SK-N-SH treated with all-trans-retinoic acid at 6 μM for 48 hours (cell line): ENCODE measurements at regions not wholly inside any gene's neighbourhood (a gene's known extent, or its start where the extent isn't known, plus 50 kb on each side); places are given as distances from the start of the nearest gene placed in this dataset.

Experiments
- ATAC-seq: fragments of 200-7000 bp; cut with Tn5 transposase; 3 replicates; pipeline ENCODE4 v1.9.1; 2020; ENCODE audit warnings: mild to moderate bottlenecking, moderate library complexity
- ARNTL ChIP-seq: fragments of 450-650 bp; formaldehyde crosslinking; IDR thresholded peaks from 2 replicates; pipeline ENCODE4 v1.5.0; 2020; ENCODE audit warnings: low read depth, mild to moderate bottlenecking, moderate library complexity, borderline replicate concordance
- CSDC2 ChIP-seq: fragments of 250-450 bp; sonication (Bioruptor Pico); IDR thresholded peaks from 2 replicates; pipeline ENCODE4 v1.5.0; 2020; ENCODE audit warnings: mild to moderate bottlenecking, moderate library complexity
- CSRNP3 ChIP-seq: fragments of 250-450 bp; sonication (Bioruptor Pico); IDR thresholded peaks from 2 replicates; pipeline ENCODE4 v1.5.1; 2021; ENCODE audit warnings: mild to moderate bottlenecking, moderate library complexity
- ESRRG ChIP-seq: fragments of 250-450 bp; sonication (Bioruptor Pico); IDR thresholded peaks from 2 replicates; pipeline ENCODE4 v1.6.1; 2021; ENCODE audit warnings: mild to moderate bottlenecking
- GLIS3 ChIP-seq: fragments of 250-450 bp; sonication (Bioruptor Pico); IDR thresholded peaks from 2 replicates; pipeline ENCODE4 v1.5.0; 2020; ENCODE audit warnings: mild to moderate bottlenecking, moderate library complexity
- ISL1 ChIP-seq: fragments of 250-450 bp; sonication (Bioruptor Pico); IDR thresholded peaks from 2 replicates; pipeline ENCODE4 v2.1.2; 2022; ENCODE audit warnings: mild to moderate bottlenecking, moderate library complexity
- OSR1 ChIP-seq: fragments of 250-450 bp; sonication (Bioruptor Pico); IDR thresholded peaks from 2 replicates; pipeline ENCODE4 v1.8.0; 2022; ENCODE audit warnings: moderate library complexity, mild to moderate bottlenecking, inconsistent platforms
- PATZ1 ChIP-seq: fragments of 250-450 bp; sonication (Bioruptor Pico); IDR thresholded peaks from 2 replicates; pipeline ENCODE4 v1.8.0; 2020; ENCODE audit warnings: mild to moderate bottlenecking, moderate library complexity, borderline replicate concordance
- POU6F1 ChIP-seq: fragments of 250-450 bp; sonication (Bioruptor Pico); IDR thresholded peaks from 2 replicates; pipeline ENCODE4 v1.8.0; 2021; ENCODE audit warnings: low read depth, mild to moderate bottlenecking, moderate library complexity, borderline replicate concordance
- PPARA ChIP-seq: fragments of 250-450 bp; sonication (Bioruptor Pico); IDR thresholded peaks from 2 replicates; pipeline ENCODE4 v1.5.0; 2020; ENCODE audit warnings: mild to moderate bottlenecking, borderline replicate concordance
- RARB ChIP-seq: fragments of 250-450 bp; sonication (Bioruptor Pico); IDR thresholded peaks from 2 replicates; pipeline ENCODE4 v1.8.0; 2021; ENCODE audit warnings: mild to moderate bottlenecking, moderate library complexity
- SNAI2 ChIP-seq: fragments of 250-450 bp; sonication (Bioruptor Pico); IDR thresholded peaks from 2 replicates; pipeline ENCODE4 v1.5.0; 2020; ENCODE audit warnings: mild to moderate bottlenecking, moderate library complexity
- TCF4 ChIP-seq: fragments of 250-450 bp; sonication (Bioruptor Pico); IDR thresholded peaks from 2 replicates; pipeline ENCODE4 v1.8.0; 2021; ENCODE audit warnings: mild to moderate bottlenecking, moderate library complexity, borderline replicate concordance
- TOX ChIP-seq: fragments of 250-450 bp; sonication (Bioruptor Pico); IDR thresholded peaks from 2 replicates; pipeline ENCODE4 v1.8.0; 2021; ENCODE audit warnings: mild to moderate bottlenecking, moderate library complexity, borderline replicate concordance
- ZC3H10 ChIP-seq: fragments of 250-450 bp; sonication (Bioruptor Pico); IDR thresholded peaks from 2 replicates; pipeline ENCODE4 v1.5.1; 2021; ENCODE audit warnings: mild to moderate bottlenecking, moderate library complexity
- ZFP30 ChIP-seq: fragments of 450-650 bp; formaldehyde crosslinking; IDR thresholded peaks from 2 replicates; pipeline ENCODE4 v1.5.0; 2022; ENCODE audit warnings: mild to moderate bottlenecking, moderate library complexity
- ZNF565 ChIP-seq: fragments of 450-650 bp; formaldehyde crosslinking; conservative IDR thresholded peaks from 2 replicates; pipeline ENCODE4 v1.5.0; 2020; ENCODE audit warnings: low read depth, mild to moderate bottlenecking, moderate library complexity
- ZNF70 ChIP-seq: fragments of 450-650 bp; formaldehyde crosslinking; IDR thresholded peaks from 2 replicates; pipeline ENCODE4 v1.5.0; 2020; ENCODE audit warnings: mild to moderate bottlenecking, moderate library complexity
- ZNF8 ChIP-seq: fragments of 450-650 bp; formaldehyde crosslinking; IDR thresholded peaks from 2 replicates; pipeline ENCODE4 v1.5.0; 2020; ENCODE audit warnings: mild to moderate bottlenecking, moderate library complexity

- peak; percentile 89 for ATAC-seq
Measured at GRCh38 chr1:218823291-218823900, 350.3 kb upstream of the LYPLAL1 start.

GRCh38 chr1:218827486-218827885, 346.2 kb upstream of the LYPLAL1 start:
- ATAC-seq = no peak
- TF ChIP-seq TOX (CRISPR knock-in tag) (no peak), ISL1 (CRISPR knock-in tag) (no peak), GLIS3 (CRISPR knock-in tag) (no peak), SNAI2 (CRISPR knock-in tag) (no peak), RARB (CRISPR knock-in tag) (no peak), ZNF8 (CRISPR knock-in tag) (no peak), CSDC2 (no peak), POU6F1 (no peak), ARNTL (no peak), TCF4 (CRISPR knock-in tag) (no peak), ZC3H10 (CRISPR knock-in tag) (no peak), OSR1 (no peak), ZNF70 (no peak)

More at GRCh38 chr1:218823291-218823900, 350.3 kb upstream of the LYPLAL1 start:
- no peak for TF ChIP-seq ESRRG
- peak; percentile 9; the same call in 1 of the 2 replicates for TF ChIP-seq TOX (CRISPR knock-in tag)
- peak; percentile 24; the same call in 1 of the 2 replicates for TF ChIP-seq ZC3H10 (CRISPR knock-in tag)
- TF ChIP-seq, all 23 proteins: peak for 2

- ATAC-seq = no peak
- TF ChIP-seq ZNF70 (no peak), ARNTL (no peak), SNAI2 (CRISPR knock-in tag) (no peak), RARB (CRISPR knock-in tag) (no peak), PATZ1 (CRISPR knock-in tag) (no peak)
- TF ChIP-seq, all 23 proteins: peak for 0
Measured at GRCh38 chr1:218828125-218828650, 345.5 kb upstream of the LYPLAL1 start.

GRCh38 chr1:218829097-218829496, 344.6 kb upstream of the LYPLAL1 start:
- ATAC-seq = no peak
- no peak for TF ChIP-seq ARNTL
- TF ChIP-seq OSR1 = no peak
- TF ChIP-seq ZFP30 (CRISPR knock-in tag) = no peak
- no peak for TF ChIP-seq SNAI2 (CRISPR knock-in tag)
- TF ChIP-seq ZNF70 = no peak
- TF ChIP-seq CSDC2 = no peak
- no peak for TF ChIP-seq ZNF565 (CRISPR knock-in tag)
- TF ChIP-seq PATZ1 (CRISPR knock-in tag) = no peak
- no peak for TF ChIP-seq PPARA (CRISPR knock-in tag)
- TF ChIP-seq CSRNP3 = no peak
- TF ChIP-seq POU6F1 = no peak
- no peak for TF ChIP-seq ISL1 (CRISPR knock-in tag)
